ENCODE measurements at regions not wholly inside any gene's neighbourhood (a gene's known extent, or its start where the extent isn't known, plus 50 kb on each side); places are given as distances from the start of the nearest gene placed in this dataset.

DNA sequence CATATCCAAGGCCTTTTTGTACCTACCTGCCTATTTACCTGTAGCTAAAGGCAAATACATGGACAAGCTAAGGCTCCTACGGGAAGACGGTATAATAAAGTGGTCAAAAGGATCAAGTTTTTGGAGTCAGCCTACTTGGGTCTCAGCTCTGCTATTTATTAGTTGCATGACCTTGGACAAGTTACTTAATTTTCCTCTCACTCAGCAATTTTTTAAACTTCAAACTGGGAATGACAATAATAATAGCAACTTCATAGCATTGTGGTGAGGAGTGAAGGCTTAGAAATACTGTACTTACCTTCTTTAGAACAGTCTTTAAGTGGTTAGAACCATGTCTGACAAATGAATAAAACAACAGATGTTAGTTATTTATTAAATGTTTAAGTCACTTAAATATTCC is 60.2 kb upstream of the SLC35F3 start (continued):
- TF ChIP-seq, protein P1, sequence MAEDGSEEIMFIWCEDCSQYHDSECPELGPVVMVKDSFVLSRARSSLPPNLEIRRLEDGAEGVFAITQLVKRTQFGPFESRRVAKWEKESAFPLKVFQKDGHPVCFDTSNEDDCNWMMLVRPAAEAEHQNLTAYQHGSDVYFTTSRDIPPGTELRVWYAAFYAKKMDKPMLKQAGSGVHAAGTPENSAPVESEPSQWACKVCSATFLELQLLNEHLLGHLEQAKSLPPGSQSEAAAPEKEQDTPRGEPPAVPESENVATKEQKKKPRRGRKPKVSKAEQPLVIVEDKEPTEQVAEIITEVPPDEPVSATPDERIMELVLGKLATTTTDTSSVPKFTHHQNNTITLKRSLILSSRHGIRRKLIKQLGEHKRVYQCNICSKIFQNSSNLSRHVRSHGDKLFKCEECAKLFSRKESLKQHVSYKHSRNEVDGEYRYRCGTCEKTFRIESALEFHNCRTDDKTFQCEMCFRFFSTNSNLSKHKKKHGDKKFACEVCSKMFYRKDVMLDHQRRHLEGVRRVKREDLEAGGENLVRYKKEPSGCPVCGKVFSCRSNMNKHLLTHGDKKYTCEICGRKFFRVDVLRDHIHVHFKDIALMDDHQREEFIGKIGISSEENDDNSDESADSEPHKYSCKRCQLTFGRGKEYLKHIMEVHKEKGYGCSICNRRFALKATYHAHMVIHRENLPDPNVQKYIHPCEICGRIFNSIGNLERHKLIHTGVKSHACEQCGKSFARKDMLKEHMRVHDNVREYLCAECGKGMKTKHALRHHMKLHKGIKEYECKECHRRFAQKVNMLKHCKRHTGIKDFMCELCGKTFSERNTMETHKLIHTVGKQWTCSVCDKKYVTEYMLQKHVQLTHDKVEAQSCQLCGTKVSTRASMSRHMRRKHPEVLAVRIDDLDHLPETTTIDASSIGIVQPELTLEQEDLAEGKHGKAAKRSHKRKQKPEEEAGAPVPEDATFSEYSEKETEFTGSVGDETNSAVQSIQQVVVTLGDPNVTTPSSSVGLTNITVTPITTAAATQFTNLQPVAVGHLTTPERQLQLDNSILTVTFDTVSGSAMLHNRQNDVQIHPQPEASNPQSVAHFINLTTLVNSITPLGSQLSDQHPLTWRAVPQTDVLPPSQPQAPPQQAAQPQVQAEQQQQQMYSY (CRISPR knock-in tag; IDR thresholded peaks at IDR 0.05) = no peak

- WGBS (ENCODE audit: insufficient coverage, insufficient replicate concordance, low lambda C conversion rate, missing lambda C conversion rate) = 0% methylated on average over 2 of the region's 2 CpGs
- H4K20me1 ChIP-seq (ENCODE audit: control insufficient read depth, insufficient read depth) = no peaks in the 10 kb centered on the region
- RAD21 ChIA-PET (ENCODE audit: unreplicated experiment) = no interaction called here
- H3K4me2 ChIP-seq (ENCODE audit: control insufficient read depth, insufficient read depth) = no peak overlapping the region
- BruUV-seq (replicated peaks) = no TSS peak
- H3K36me3 ChIP-seq (ENCODE audit: control insufficient read depth in 2 of 2, insufficient read depth in 2 of 2, low read length in 1 of 2) = no peaks in the 10 kb centered on the region
- CTCF ChIA-PET = no interaction called here
- no peaks in the 10 kb centered on the region; the same call in 2 of the 3 replicates for H3K9me3 ChIP-seq (replicated peaks; ENCODE audit: control insufficient read depth, insufficient read depth, low read length)
- SMC1A ChIA-PET (ENCODE audit: uncharacterized antibody, unreplicated experiment) = no interaction called here
- no peaks in the 10 kb centered on the region for H3K27me3 ChIP-seq (replicated peaks in 1 of 2; ENCODE audit: control insufficient read depth in 2 of 2, insufficient read depth in 2 of 2, low read length in 1 of 2)
- intact Hi-C loops (cut with micrococcal nuclease; ENCODE audit: unreplicated experiment) (no loop called here), in situ Hi-C loops (cut with MboI) (no loop called here)
- no peak overlapping the region for H3K27ac ChIP-seq (ENCODE audit: control insufficient read depth, insufficient read depth)
- H3K4me1 ChIP-seq (ENCODE audit: control insufficient read depth, insufficient read depth, low read length) = no peaks in the 10 kb centered on the region
- DNase-seq (ENCODE audit: low read depth, low spot score) (no peak), FAIRE-seq (no peak), ATAC-seq (no peak)
- H3K4me3 ChIP-seq = no peak overlapping the region
- H3K9ac ChIP-seq (ENCODE audit: control insufficient read depth, insufficient read depth, low read length) = no peak overlapping the region
- POLR2A ChIA-PET = no interaction called here
- no peak overlapping the region for H2AFZ ChIP-seq (ENCODE audit: control insufficient read depth, low read depth, low read length)
- no peaks in the 10 kb centered on the region for H3K79me2 ChIP-seq (ENCODE audit: control insufficient read depth, insufficient read depth, low read length)
- TF ChIP-seq ZNF274 (IDR thresholded peaks at IDR 0.05; ENCODE audit: insufficient read depth, insufficient read length) = no peak
- TF ChIP-seq RBBP5 (conservative IDR thresholded peaks at IDR 0.05) = no peak
- TF ChIP-seq ZNF622 (IDR thresholded peaks at IDR 0.05) = no peak
- no peak for TF ChIP-seq KAT2A (conservative IDR thresholded peaks at IDR 0.05; ENCODE audit: control insufficient read depth, low read depth, low read length)
- no peak for TF ChIP-seq MTA2 (IDR thresholded peaks at IDR 0.05; ENCODE audit: low read depth)
- no peak for TF ChIP-seq ATF7 (IDR thresholded peaks at IDR 0.05; ENCODE audit: low read depth)
- TF ChIP-seq TCF12 (IDR thresholded peaks at IDR 0.05; ENCODE audit: low read depth, low read length) = no peak
- no peak for TF ChIP-seq CHD4 (IDR thresholded peaks at IDR 0.05)
- no peak for TF ChIP-seq CHD2 (IDR thresholded peaks at IDR 0.05; ENCODE audit: borderline replicate concordance, low read depth, low read length)
- no peak for TF ChIP-seq NR2C1 (IDR thresholded peaks at IDR 0.05)
- TF ChIP-seq, protein P2, sequence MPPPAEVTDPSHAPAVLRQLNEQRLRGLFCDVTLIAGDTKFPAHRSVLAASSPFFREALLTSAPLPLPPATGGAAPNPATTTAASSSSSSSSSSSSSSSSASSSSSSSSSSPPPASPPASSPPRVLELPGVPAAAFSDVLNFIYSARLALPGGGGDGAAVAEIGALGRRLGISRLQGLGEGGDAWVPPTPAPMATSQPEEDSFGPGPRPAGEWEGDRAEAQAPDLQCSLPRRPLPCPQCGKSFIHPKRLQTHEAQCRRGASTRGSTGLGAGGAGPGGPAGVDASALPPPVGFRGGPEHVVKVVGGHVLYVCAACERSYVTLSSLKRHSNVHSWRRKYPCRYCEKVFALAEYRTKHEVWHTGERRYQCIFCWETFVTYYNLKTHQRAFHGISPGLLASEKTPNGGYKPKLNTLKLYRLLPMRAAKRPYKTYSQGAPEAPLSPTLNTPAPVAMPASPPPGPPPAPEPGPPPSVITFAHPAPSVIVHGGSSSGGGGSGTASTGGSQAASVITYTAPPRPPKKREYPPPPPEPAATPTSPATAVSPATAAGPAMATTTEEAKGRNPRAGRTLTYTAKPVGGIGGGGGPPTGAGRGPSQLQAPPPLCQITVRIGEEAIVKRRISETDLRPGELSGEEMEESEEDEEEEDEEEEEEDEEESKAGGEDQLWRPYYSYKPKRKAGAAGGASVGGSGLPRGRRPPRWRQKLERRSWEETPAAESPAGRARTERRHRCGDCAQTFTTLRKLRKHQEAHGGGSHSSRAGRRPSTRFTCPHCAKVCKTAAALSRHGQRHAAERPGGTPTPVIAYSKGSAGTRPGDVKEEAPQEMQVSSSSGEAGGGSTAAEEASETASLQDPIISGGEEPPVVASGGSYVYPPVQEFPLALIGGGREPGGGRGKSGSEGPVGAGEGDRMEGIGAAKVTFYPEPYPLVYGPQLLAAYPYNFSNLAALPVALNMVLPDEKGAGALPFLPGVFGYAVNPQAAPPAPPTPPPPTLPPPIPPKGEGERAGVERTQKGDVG (CRISPR knock-in tag; IDR thresholded peaks at IDR 0.05) = no peak
- no peak for TF ChIP-seq HSF1 (IDR thresholded peaks at IDR 0.05; ENCODE audit: low read depth, low read length)
- TF ChIP-seq SMAD5 (IDR thresholded peaks at IDR 0.05; ENCODE audit: low read depth) = no peak
- TF ChIP-seq MTA3 (IDR thresholded peaks at IDR 0.05; ENCODE audit: borderline replicate concordance, low read length) = no peak
- TF ChIP-seq POU2F2 (IDR thresholded peaks at IDR 0.05; ENCODE audit: borderline replicate concordance, low read depth, low read length) = no peak
Measured at GRCh38 chr1:233844692-233845091, 59.8 kb upstream of the SLC35F3 start.

Measured in GM12878 (cell line).